ENCODE measurements at regions not wholly inside any gene's neighbourhood (a gene's known extent, or its start where the extent isn't known, plus 50 kb on each side); places are given as distances from the start of the nearest gene placed in this dataset.

DNA sequence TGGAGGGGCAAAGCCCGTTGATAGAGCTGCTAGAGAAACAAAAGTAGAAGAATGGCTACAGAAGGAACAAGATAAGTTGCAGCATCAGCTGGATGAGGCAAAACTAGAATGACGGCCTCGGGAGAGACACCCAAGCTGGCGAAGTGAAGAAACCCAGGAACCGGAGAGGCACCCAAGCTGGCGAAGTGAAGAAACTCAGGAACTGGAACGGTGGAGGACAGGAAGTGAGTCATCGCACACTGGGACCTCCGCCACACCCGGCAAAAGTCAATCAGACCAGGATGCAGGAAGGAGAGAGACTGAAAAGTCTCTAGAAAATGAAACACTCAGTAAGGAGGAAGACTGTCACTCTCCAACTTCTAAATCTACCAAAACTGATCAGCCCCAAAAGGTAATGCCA lies 133.0 kb upstream of the NEBL start:
- no peak overlapping the region for H3K4me3 ChIP-seq (ENCODE audit: low read length)
- no peak overlapping the region for H3K27ac ChIP-seq (ENCODE audit: low read depth, low read length)
- no peaks in the 10 kb centered on the region for H3K36me3 ChIP-seq (ENCODE audit: insufficient read depth, low read length)
- WGBS = 93% methylated on average over 10 of the region's 10 CpGs
- H3K27me3 ChIP-seq (ENCODE audit: insufficient read depth, low read length) = no peaks in the 10 kb centered on the region
- H3K9ac ChIP-seq (ENCODE audit: low read depth, low read length) = no peak overlapping the region
- no peaks in the 10 kb centered on the region for H3K9me3 ChIP-seq (ENCODE audit: insufficient read depth, low read depth, low read length)
- no peaks in the 10 kb centered on the region for H3K4me1 ChIP-seq (ENCODE audit: insufficient read depth, low read length)

DNA sequence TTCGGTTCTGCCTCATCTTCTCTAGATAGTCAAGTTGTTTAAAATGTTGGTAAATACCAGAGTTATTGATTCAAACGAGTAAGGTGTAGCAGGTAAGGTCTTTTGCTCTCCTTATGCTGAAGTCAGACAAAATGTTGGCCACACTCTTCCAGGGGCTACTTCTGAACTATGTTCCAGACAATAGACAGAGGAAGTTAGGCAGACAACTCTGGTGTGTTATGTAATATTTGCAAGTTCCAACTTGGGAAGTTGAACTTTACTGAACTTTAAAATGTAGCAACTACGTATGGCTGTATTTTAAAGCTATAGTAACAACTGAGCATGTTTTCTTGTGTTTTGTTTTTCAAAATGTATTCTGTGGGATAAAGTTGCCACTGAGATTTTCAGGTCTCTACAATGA lies 125.7 kb upstream of the NEBL start:
- Histone ChIP-seq H3K4me1 (ENCODE audit: insufficient read depth, low read length) (no peaks in the 10 kb centered on the region), H3K9ac (ENCODE audit: low read depth, low read length) (no peak overlapping the region), H3K9me3 (ENCODE audit: insufficient read depth, low read depth, low read length) (no peaks in the 10 kb centered on the region), H3K27ac (ENCODE audit: low read depth, low read length) (no peak overlapping the region), H3K27me3 (ENCODE audit: insufficient read depth, low read length) (no peaks in the 10 kb centered on the region), H3K4me3 (ENCODE audit: low read length) (no peak overlapping the region), H3K36me3 (ENCODE audit: insufficient read depth, low read length) (peaks cover 7% of the 10 kb centered on the region; the same call in 1 of the 2 replicates)
- 93% methylated on average over 3 of the region's 3 CpGs for WGBS

DNA sequence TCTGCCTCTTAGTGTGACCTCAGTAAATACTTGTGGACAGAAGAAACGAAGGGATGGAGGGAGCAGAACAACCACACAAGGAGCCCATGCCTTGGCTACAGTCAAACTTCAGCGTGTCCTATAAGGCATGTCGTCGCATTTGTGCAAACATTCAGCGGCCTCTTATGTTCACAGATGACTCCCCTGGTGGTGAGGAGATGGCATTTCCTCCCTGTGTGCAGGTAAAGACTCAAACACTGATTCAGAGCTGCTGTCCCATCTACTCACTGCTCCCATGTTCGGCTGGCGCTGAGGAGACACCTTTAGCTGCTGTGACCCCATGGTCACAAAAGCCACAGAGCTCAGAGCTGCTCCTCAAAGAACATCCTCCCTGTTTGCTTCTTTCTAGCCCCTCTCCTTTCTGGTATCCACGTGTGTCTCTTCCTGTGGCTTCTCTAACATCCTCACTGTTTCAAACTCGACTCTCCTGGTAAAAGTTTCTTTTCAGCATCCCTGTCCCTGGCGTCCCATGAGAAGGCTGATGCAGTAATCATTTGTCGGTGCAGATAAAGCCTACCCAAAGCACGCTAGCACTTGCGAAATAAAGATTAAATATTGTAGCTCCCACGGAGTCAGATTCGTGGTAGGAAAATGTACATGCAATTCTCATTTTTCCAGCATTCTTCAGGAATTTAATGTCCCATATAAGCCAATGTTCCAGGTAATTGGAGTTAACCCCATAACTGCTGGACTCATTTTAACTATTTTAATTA lies 124.9 kb upstream of the NEBL start:
- H3K4me1 ChIP-seq (ENCODE audit: insufficient read depth, low read length) = no peaks in the 10 kb centered on the region
- H3K27me3 ChIP-seq (ENCODE audit: insufficient read depth, low read length) = no peaks in the 10 kb centered on the region
- no peaks in the 10 kb centered on the region for H3K9me3 ChIP-seq (ENCODE audit: insufficient read depth, low read depth, low read length)
- no peak overlapping the region for H3K9ac ChIP-seq (ENCODE audit: low read depth, low read length)
- H3K27ac ChIP-seq (ENCODE audit: low read depth, low read length) = no peak overlapping the region
- H3K36me3 ChIP-seq (ENCODE audit: insufficient read depth, low read length) = peaks cover 7% of the 10 kb centered on the region; the same call in 1 of the 2 replicates
- 93% methylated on average over 15 of the region's 15 CpGs for WGBS
- no peak overlapping the region for H3K4me3 ChIP-seq (ENCODE audit: low read length)

DNA sequence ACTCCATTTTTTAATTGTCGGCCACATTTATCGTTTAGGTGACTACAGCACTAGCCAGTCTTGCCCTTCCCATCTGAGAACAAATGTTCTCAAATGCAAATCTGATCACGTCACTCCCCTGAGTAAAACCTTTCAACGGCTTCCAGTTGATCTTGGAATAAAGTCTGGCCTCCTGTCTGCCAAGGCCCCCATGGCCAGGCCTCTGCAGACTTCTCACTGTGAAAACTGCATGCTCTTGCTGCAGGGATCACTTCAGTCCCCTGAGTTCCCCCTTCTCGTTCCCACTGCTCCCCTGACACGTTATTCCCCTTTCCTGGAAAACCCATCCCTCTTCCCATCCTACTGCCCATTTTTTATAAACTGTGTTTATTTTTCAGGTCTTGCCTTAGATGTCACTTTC lies 124.1 kb upstream of the NEBL start:
- Histone ChIP-seq H3K9me3 (ENCODE audit: insufficient read depth, low read depth, low read length) (no peaks in the 10 kb centered on the region), H3K4me1 (ENCODE audit: insufficient read depth, low read length) (peaks cover under 1% of the 10 kb centered on the region; the same call in 1 of the 2 replicates), H3K4me3 (ENCODE audit: low read length) (no peak overlapping the region), H3K27me3 (ENCODE audit: insufficient read depth, low read length) (no peaks in the 10 kb centered on the region), H3K9ac (ENCODE audit: low read depth, low read length) (no peak overlapping the region), H3K36me3 (ENCODE audit: insufficient read depth, low read length) (peaks cover 7% of the 10 kb centered on the region; the same call in 1 of the 2 replicates), H3K27ac (ENCODE audit: low read depth, low read length) (no peak overlapping the region)
- WGBS = 93% methylated on average over 6 of the region's 6 CpGs

DNA sequence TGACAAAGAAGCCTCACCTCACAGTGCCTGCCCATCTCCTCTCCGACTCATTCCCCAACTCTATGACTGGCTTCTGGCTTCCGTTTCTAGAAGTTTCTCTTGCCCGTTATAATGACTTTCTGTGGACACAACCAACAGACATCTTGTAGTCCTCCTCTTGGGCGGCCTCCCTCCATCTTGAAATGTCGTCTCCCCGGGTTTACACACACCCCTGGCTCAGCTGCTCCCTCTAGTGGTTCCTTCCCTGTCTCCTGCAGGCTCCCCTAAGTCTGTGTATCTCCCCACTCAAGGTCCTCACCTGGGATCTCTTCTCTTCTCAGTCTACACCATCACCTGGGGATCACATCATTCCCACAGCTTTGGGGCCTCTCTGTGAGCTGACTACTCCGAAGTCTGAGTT lies 123.4 kb upstream of the NEBL start:
- Histone ChIP-seq H3K4me3 (ENCODE audit: low read length) (no peak overlapping the region), H3K27me3 (ENCODE audit: insufficient read depth, low read length) (no peaks in the 10 kb centered on the region), H3K9ac (ENCODE audit: low read depth, low read length) (no peak overlapping the region), H3K36me3 (ENCODE audit: insufficient read depth, low read length) (peaks cover 7% of the 10 kb centered on the region; the same call in 1 of the 2 replicates), H3K9me3 (ENCODE audit: insufficient read depth, low read depth, low read length) (no peaks in the 10 kb centered on the region), H3K4me1 (ENCODE audit: insufficient read depth, low read length) (peaks cover 4% of the 10 kb centered on the region; the same call in 1 of the 2 replicates), H3K27ac (ENCODE audit: low read depth, low read length) (no peak overlapping the region)
- 91% methylated on average over 7 of the region's 7 CpGs for WGBS

DNA sequence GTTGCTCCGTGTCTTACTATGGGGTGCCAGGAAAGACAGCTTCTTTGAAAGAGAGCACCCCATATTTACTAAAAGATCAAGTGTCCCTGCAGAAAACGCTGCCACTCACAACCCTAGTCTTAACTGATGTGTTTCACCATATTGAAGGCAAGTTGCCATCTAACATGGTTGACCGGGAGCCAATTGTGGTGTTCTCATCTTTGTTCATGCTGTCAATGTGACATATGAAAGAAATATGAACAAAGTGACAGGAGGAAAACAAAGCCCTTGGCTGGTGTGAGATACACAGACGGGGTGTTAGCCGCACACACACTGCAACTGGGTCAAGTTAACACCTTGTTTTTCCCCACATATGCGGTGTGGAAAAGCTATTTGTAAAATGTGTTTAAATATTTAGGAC lies 122.3 kb upstream of the NEBL start:
- H3K4me3 ChIP-seq (ENCODE audit: low read length) = no peak overlapping the region
- H3K27me3 ChIP-seq (ENCODE audit: insufficient read depth, low read length) = no peaks in the 10 kb centered on the region
- 94% methylated on average over 6 of the region's 6 CpGs for WGBS
- no peak overlapping the region for H3K9ac ChIP-seq (ENCODE audit: low read depth, low read length)
- no peaks in the 10 kb centered on the region for H3K9me3 ChIP-seq (ENCODE audit: insufficient read depth, low read depth, low read length)
- peaks cover 4% of the 10 kb centered on the region; the same call in 1 of the 2 replicates for H3K4me1 ChIP-seq (ENCODE audit: insufficient read depth, low read length)
- peaks cover 7% of the 10 kb centered on the region; the same call in 1 of the 2 replicates for H3K36me3 ChIP-seq (ENCODE audit: insufficient read depth, low read length)
- H3K27ac ChIP-seq (ENCODE audit: low read depth, low read length) = no peak overlapping the region

DNA sequence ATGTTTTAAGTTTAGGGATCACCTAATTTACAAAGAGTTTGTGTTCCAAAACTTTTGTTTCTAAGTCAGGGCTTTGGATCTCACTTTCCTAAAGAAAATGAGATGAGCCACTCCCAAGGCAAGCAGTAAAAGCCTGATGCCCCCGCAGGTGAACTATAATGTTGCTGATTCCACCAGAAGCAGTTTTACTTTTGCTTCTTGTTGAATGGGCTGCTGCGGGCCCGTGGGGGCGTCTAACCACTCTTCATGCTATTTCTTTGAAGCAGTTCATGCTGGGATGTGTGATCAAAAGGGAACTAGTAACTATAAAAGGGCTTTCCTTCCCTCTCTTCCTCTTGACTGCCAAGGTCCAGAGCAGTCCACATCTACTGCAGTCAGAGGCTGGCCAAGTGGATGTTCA lies 118.7 kb upstream of the NEBL start:
- Histone ChIP-seq H3K27ac (ENCODE audit: low read depth, low read length) (no peak overlapping the region), H3K9me3 (ENCODE audit: insufficient read depth, low read depth, low read length) (no peaks in the 10 kb centered on the region), H3K27me3 (ENCODE audit: insufficient read depth, low read length) (no peaks in the 10 kb centered on the region), H3K4me1 (ENCODE audit: insufficient read depth, low read length) (peaks cover 4% of the 10 kb centered on the region; the same call in 1 of the 2 replicates), H3K4me3 (ENCODE audit: low read length) (no peak overlapping the region), H3K36me3 (ENCODE audit: insufficient read depth, low read length) (peaks cover 7% of the 10 kb centered on the region; the same call in 1 of the 2 replicates), H3K9ac (ENCODE audit: low read depth, low read length) (no peak overlapping the region)
- WGBS = 90% methylated on average over 4 of the region's 4 CpGs

DNA sequence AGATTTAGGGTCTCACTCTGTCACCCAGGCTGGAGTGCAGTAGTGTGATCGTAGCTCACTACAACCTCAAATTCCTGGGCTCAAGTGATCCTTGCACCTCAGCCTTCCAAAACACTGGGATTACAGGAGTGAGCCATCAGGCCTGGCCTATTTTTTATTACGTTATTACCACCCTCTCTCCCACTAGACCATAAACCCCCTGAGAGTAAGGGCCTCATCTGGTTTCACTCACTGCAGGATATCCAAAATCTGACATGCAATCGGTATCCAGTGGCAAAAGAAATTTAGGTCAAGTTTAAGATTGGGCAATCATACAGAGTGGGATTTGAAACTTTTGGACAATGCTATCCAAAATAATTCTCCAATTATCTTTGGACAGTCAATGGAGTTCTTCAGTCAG lies 117.0 kb upstream of the NEBL start:
- Histone ChIP-seq H3K4me3 (ENCODE audit: low read length) (no peak overlapping the region), H3K36me3 (ENCODE audit: insufficient read depth, low read length) (no peaks in the 10 kb centered on the region), H3K4me1 (ENCODE audit: insufficient read depth, low read length) (peaks cover 4% of the 10 kb centered on the region; the same call in 1 of the 2 replicates), H3K9ac (ENCODE audit: low read depth, low read length) (no peak overlapping the region), H3K9me3 (ENCODE audit: insufficient read depth, low read depth, low read length) (no peaks in the 10 kb centered on the region), H3K27me3 (ENCODE audit: insufficient read depth, low read length) (no peaks in the 10 kb centered on the region), H3K27ac (ENCODE audit: low read depth, low read length) (no peak overlapping the region)
- WGBS = 94% methylated on average over 3 of the region's 3 CpGs

DNA sequence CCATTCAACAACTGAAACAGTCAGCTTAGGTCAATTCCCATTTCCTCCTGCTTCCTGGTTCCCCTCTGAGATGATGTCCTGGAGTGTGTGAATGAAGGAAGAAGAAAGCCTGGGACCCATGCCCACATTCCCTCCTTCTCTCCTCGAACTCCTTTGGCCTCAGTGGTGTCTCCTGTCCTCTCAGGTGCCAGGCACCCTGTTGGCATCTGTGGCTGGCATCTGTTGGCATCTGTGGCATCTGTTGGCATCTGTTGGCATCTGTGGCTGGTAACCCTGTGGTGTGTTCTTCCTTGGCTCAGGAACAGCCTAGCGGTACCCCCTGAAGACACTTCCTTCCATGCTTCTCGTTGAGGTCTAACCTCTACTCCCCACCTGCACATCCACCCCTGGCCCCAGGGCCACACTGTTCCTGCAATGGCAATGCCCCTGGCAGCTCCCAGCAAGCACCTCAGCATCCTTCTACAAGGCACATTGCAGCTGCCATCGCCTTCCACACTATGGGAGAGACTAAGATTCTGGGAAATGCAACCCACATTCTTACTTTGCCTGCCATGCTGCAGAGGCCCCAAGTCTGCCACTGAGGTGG lies 114.4 kb upstream of the NEBL start:
- H3K27ac ChIP-seq (ENCODE audit: low read depth, low read length) = no peak overlapping the region
- peaks cover 4% of the 10 kb centered on the region; the same call in 1 of the 2 replicates for H3K4me1 ChIP-seq (ENCODE audit: insufficient read depth, low read length)
- H3K36me3 ChIP-seq (ENCODE audit: insufficient read depth, low read length) = no peaks in the 10 kb centered on the region
- no peak overlapping the region for H3K4me3 ChIP-seq (ENCODE audit: low read length)
- H3K27me3 ChIP-seq (ENCODE audit: insufficient read depth, low read length) = no peaks in the 10 kb centered on the region
- H3K9me3 ChIP-seq (ENCODE audit: insufficient read depth, low read depth, low read length) = no peaks in the 10 kb centered on the region
- no peak overlapping the region for H3K9ac ChIP-seq (ENCODE audit: low read depth, low read length)
- WGBS = 87% methylated on average over 4 of the region's 4 CpGs

DNA sequence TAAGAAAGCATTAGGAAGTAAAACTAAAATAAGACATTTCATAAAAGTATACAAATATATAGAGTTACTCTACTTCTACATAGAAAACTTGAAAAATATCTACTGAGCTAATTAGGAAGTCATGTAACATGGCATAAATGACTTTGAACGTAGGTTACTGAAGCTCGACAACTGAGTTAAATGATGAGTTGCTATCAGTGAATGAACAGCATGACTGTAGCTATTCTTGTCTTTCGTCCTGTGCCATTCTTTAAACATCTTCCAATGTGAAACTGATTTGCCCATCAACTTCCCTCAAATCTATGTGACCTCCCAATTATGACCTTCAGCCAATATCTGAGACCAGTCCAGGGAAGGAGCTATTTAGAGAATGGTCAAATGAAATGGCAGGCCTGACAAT lies 113.5 kb upstream of the NEBL start:
- H3K27me3 ChIP-seq (ENCODE audit: insufficient read depth, low read length) = no peaks in the 10 kb centered on the region
- H3K9ac ChIP-seq (ENCODE audit: low read depth, low read length) = no peak overlapping the region
- H3K27ac ChIP-seq (ENCODE audit: low read depth, low read length) = no peak overlapping the region
- no peaks in the 10 kb centered on the region for H3K4me1 ChIP-seq (ENCODE audit: insufficient read depth, low read length)
- WGBS = 93% methylated on average over 3 of the region's 3 CpGs
- no peaks in the 10 kb centered on the region for H3K36me3 ChIP-seq (ENCODE audit: insufficient read depth, low read length)
- no peak overlapping the region for H3K4me3 ChIP-seq (ENCODE audit: low read length)
- no peaks in the 10 kb centered on the region for H3K9me3 ChIP-seq (ENCODE audit: insufficient read depth, low read depth, low read length)

DNA sequence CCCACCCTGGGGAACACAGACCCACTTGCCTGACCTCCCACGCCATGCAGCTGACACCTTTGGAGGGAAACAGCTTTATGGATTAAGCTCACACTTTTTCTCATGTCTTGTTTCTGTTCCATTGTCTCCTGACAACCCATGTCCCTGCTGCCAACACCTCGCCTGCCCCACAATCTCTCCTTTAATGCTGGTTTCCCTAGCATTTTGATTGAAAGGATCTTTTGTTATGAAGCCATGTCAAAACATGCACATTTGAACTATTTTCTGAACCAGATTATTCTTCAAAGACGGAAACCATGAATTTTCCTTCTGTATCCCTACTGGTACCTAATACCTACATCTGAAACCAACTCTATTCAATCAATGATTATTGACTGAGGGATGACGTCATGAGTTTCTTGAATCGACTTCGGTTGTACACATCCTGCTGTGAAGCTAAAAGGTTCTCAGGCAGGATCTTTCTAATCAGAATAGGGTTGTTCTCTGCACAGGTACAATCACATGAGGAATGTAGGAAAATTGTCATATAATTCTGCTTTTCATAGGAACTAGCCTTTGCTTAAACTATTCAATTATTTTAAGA lies 106.2 kb upstream of the NEBL start:
- no peaks in the 10 kb centered on the region for H3K9me3 ChIP-seq (ENCODE audit: insufficient read depth, low read depth, low read length)
- H3K27ac ChIP-seq (ENCODE audit: low read depth, low read length) = no peak overlapping the region
- no peaks in the 10 kb centered on the region for H3K4me1 ChIP-seq (ENCODE audit: insufficient read depth, low read length)
- H3K4me3 ChIP-seq (ENCODE audit: low read length) = no peak overlapping the region
- no peak overlapping the region for H3K9ac ChIP-seq (ENCODE audit: low read depth, low read length)
- WGBS = 92% methylated on average over 6 of the region's 6 CpGs
- H3K36me3 ChIP-seq (ENCODE audit: insufficient read depth, low read length) = no peaks in the 10 kb centered on the region
- H3K27me3 ChIP-seq (ENCODE audit: insufficient read depth, low read length) = no peaks in the 10 kb centered on the region

Data from HUES64 (cell line).